Hematopoietic multipotent progenitor cell treated with erythropoietin and hydrocortisone succinate and interleukin-3 and kit ligand, for 8 days (in vitro differentiated cells): ENCODE measurements at regions not wholly inside any gene's neighbourhood (a gene's known extent, or its start where the extent isn't known, plus 50 kb on each side); places are given as distances from the start of the nearest gene placed in this dataset.
"Not testable (repeated sequence)": the region's sequence is repeated elsewhere in the genome, so short reads cannot be mapped to it uniquely, and the experiment has no call there.

Source experiments
- DNase-seq: peaks from one replicate; pipeline ENCODE4 v3.0.0-alpha.2; 2015

DNA sequence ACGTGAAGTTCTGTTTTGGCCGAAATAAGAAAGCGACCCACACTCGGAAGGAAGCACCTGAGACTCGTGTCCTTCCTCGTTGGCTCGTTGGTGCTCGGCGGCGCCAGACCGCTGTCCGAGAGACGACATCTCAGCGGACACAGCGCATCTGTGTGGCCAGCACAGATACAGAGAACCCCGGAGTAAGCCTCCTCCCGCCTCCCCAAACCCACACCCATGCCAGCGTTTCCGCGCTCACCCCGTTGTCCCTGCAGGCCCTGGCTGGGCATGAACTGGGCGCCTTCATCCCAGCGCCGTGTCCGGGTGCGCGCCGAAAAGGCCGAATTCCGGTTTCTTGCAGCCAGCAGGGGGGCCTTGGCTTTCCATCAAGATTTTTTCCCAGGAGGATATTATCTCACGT is 127.6 kb downstream of the SOX1 start:
- DNase-seq = no peak

DNA sequence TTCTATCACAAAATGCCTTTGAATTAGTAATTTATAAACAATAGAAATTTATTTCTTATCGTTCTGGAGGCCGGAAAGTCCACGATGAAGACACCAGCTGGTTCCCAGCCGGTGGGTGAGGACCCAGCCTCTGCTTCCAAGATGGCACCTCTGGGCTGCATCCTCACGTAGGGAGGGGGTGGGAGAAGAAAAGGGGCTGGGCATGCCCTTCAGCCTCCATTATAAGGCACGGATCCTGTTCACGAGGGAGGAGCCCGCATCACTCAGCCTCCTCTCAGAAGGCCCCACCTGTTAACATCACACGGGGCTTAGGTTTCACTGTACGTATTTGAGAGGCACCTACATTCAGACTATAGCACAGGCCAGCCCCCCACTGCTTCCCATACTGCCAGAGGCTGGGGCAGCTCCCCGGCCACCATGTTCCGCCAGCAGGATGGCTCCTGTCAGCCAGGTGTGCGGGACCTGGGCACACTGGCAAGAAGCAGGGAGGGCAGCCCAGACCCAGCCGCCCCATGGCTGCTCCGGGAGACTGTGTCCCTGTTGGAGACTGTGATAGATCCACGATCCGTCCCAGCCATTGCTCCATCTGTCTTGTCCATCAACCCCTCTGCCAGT is 131.6 kb downstream of the SOX1 start:
- no peak for DNase-seq

DNA sequence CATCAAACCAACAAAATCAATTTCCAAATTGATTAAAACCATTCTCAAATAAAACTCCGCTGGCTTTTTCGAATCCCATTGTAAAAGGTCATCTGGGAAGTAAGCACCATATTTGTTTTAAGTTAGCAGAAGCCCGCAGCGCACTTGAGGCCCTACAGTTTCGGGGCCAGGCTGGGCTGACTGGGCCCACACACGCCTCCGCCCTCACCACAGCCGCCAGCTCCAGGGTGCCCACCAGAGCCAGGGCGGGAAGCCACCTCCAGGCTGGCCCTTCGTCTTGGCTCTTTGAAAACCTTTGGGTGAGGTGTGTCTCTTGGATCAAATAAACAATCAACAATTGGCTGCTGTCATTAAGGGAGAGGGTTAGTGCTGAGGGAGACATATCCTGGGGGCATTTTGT is 133.3 kb downstream of the SOX1 start:
- DNase-seq = no peak

DNA sequence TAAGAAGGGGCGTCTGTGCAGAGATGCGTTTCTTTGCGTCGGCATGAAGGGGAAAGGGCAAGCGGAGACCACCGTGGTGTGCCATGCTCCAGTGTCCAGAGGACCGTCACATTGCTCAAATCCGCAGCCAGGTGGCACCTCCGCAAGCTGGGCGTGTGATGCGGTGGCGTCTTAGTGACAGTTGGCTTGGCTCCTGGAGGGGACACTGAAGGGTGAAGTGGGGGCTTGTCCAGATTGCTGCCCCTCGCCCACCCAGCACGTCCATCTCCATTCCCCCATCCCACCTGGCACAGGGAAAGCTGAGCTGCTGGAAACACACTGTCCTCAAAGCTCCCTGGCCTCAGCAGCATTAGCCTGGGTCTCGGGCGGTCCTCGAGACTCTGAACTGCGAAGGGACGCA is 135.3 kb downstream of the SOX1 start:
- DNase-seq = no peak

DNA sequence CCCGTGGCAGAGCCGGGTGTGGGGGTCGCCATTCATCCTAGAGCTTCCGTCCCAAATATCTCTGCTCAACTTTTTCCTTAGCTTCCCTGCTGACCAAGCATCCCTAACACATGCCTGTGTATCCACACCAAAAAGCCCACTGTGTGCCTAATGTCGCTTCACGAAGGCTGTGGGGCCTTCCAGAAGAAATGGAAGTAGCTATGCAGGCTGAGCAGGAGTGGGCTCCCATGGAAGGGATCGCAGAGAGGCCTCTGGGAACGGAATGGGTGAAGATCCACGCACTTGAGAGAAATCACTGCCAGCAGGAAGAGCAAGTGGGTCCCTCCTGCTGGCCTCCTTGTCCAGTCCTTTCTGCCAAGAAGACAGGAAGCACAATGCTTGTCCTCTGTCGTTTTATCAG is 136.0 kb downstream of the SOX1 start:
- DNase-seq = no peak

DNA sequence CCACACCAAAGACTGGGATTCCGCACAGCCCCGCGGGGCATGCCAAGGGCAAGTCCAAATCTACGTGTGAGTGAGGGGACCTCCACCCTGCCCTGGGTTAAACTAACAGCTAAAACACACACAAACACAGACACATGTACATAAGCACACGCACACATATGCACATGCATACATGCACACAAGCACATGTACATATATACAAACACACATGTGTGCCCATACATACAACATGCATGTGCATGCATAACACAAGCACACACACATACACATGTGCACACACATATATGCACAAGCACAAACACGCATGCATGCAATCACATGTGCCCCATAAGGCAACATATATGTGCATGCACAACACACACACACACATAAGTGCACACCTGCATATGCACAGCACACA is 136.7 kb downstream of the SOX1 start:
- DNase-seq = no peak

DNA sequence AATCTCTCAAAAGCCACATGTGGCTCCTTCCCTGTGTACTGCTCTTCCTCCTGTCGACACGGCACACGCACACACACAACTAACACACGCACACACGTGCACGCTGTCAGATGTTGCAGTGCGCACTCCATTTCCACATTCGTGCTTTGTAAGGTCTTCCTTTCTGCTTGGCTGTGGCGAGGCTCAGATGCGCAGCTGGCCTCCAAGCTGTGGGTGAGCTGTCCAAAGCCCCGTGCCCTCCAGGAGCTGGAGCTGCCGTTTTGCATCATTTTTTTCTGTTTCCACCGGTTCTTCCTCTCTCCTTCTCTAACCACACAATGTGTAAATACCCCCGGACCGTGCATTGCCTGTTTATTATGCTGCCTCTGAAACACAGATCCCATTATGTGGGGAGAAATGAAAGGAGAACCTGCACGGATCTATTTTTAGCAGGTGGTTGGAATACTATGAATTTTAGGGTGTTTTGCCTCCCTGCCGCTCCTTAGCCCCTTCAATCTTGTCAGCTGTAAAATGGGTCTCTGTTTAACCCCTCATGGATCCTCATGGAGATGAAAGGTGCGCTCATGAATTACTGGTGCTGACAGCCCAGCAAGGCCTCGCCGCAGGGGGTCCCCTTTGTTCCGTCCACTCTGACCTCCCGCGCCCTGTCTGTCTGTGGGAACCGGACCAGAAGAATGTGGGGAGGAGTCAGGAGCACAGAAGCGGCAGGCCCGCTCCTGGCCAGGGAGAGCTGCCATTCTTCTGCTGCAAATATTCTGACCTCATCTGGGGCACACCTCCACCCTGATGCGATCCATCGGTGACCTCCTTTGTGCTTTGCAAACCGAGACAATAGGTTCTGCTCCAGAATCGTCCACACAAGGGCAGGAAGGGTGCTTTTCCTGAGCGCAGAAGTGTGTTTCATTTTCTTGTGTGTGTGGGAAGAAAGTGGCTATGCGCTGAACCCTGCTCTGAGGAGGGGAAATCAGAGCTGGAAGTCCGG is 137.7 kb downstream of the SOX1 start:
- no peak for DNase-seq

DNA sequence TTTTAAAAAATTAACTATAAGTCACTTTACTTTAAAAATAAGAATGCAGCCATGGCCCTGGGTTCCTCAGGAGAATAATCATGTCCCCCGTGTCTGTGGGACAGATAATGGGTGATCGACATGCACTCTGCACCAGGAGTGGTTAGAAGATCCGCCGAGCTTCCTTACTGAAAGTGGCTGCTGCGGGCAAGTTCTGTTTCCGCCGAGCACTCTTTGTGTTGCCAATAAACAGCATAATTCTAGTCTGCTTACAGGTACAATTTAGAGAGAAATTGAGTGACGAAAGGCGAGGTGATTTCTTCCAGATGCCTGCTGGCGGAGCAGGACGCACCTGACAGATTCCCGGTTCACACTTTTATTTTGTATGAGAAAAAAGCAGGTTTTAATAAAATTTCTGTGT is 139.0 kb downstream of the SOX1 start:
- DNase-seq = no peak

DNA sequence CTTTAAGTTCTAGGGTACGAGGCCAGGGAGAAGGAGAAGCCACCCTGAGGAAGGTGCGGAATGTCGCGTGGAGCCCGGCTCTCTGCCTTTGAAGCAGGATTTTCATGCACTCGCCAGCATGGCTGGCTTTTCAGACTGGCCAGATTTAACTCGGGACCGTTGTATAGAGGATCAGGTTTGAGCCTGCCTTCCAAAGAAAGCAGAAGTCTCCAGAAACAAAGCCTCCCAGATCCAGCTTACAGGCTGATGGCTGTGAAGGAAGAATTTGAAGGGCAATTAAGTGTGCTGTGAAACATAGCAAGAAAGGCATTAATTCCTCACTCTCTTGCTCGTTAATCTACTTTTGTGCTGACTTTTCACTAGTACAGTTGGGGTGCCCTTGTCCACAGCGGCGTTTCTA is 140.2 kb downstream of the SOX1 start:
- DNase-seq = no peak

DNA sequence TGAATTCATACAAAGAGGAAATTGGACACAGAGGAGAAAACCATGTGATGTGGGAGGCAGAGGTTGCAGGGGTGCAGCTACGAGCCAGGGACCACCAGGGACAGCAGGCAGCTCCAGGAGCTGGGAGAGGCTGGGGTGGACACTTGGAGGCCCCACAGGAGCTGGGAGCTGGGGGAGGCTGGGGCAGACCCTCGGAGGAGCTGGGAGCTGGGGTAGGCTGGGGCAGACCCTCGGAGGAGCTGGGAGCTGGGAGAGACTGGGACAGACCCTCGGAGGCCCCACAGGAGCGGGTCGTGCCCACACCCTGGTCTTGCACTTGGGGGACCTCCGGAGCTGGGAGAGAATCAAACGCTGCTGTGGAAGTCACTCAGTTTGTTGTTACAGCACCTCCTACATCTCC is 141.7 kb downstream of the SOX1 start:
- DNase-seq = no peak

DNA sequence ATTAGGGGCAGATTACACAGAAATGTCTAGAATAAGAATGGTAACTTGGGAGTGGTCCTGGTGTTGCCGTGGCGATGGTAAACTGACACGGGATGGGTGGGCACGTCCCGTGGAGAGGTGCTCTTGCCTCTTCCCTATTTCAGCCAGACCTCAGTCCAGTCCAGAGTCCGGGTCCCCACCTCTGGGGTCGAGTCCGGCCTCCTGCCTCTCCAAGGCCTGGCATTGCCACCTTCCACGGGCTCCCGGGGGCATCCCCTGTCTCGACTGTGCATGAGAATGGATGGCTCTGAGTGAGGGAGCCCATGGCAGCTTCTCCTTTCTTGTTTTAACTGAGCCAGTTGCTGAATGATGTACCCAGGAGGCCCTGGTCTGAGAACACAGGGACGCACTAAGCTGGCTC is 142.3 kb downstream of the SOX1 start:
- DNase-seq = no peak

DNA sequence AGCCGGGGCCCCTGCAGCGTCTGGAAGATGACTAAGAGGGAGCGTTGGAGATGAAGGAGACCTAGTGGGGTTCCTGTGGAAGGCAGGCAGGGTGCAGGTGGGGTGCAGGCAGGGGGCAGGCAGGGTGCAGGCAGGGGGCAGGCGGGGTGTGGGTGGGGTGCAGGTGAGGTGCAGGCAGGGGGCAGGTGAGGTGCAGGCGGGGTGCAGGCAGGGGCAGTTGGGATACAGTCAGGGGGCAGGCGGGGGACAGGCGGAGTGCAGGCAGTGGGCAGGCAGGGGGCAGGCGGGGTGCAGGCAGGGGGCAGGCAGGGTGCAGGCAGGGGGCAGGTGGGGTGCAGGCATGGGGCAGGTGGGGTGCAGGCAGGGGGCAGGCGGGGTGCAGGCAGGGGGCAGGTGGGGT is 142.8 kb downstream of the SOX1 start:
- no peak for DNase-seq

DNA sequence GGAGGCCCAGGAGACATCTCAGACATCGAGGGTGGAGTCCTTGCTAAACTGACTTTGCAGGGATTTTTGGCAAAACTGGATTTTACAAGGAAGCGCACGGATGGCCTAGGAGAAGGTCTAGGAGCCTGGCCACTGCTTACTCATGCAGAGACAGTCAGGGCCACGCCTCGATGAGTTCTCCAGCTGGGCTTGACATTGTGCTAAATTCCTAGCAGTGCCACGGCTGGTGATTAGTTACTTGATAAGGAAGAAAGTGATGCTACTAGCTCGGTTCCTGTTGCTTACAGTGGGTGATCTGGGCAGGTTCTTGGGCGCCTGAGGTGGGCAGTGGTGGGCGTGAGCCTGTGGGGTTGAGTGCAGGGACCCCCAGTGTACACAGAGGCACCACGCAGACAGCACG is 143.4 kb downstream of the SOX1 start:
- no peak for DNase-seq

DNA sequence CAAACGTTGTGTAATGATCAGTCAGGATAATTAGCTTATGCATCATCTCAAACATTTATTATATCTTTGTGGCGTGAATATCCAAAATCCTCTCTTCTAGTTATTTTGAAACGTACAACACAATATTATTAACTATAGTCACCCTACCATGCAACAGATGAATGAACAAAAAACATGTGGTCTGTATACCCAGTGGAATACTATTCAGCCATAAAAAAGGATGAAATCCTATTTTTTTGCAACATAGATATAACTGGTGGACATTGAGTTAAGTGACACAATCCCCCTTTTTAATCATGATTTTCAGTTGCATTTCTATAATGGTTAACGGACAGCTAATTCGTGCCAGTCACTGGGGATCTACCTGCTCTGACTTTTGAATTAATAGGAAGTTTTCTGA is 145.6 kb downstream of the SOX1 start:
- DNase-seq = no peak

DNA sequence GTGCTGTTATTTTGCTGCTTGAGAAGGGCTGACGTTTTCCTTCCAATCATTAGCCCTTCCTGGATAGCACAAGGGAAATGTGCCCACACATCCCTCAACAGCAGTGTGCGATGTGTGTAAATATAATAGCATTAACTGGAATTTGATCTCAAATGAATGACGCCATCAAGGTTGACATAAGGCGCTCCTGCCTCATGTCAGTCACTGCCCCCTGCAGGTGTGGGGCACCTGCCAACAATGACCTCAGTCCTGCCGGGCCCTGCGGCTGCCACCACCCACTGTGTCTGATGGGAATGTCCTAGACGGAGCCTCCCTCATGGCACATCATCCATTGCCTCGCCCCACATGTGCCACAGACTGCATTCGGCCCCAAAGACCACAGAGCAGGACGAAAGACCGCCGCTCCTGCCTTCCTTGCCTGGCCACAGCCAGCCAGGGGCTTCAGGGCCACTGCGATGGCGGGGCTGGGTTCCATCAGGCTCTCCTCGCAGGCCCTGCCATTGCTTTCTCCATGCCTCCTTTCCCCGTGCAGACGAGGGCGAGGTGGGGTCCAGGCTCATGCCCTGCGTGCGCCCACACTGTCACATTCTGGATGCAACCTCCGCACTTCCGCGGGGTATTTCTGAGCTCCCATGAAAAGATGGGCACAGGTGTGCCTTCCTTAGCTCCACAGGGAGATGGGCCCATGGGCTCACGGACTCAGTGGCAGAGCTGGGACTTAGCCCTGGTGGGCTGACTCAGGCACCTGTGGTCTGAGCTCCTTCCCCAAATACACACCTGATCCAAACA is 146.7 kb downstream of the SOX1 start:
- DNase-seq = no peak

DNA sequence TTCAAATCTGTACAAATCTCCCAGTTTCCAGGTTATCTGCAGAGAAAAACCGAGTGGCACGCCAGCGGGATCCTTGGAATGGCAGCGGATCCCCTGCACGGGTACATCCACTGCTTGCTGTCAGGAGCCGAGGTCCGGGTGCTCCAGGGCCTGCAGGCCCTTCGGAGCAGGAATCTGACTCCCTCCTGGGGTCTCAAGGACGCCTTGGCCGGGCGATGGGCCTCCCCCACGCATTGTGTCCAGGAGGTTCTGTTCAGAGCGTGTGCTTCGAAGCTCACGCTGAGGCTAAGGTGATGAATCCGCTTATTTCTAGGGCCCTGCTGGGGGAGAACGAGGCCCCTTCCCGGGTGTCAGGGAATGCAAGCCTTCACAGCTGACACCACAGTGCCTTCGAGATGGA is 148.9 kb downstream of the SOX1 start:
- DNase-seq = no peak

DNA sequence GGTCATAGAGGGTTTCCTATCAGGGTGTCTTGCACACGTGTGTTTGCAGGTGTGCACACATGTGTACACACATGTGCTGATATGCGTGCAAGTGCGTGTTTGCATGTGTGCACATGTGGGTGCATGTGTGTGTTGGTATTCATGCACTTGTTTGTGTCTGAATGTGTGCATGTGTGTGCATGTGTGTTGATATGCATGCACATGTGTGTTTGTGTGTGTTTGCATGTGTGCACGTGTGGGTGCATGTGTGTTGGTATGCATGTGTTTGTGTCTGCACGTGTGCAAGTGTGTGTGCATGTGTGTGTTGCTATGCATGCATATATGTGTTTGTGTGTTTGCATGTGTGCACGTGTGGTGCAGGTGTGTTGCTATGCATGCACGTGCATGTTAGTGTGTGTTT is 150.5 kb downstream of the SOX1 start:
- DNase-seq = no peak

DNA sequence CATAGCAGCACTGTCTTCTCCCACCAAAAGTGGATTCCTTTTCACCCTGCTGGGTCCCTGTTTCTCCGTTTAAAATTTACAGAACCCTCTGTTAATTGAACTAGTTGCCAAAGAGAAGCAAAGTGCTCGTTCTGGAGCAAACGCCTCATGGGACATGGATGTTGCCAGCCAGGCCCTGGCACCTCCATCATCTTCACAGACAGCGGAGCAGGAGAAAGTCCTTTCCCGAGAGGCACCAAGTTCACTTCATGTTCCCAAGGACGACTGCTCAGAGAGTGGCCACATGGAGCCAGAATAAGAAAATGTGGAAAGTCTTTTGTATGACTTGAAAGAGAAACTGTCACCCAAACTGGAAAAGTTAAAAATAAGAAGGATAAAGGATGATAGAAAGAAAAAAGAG is 151.5 kb downstream of the SOX1 start:
- DNase-seq = no peak

DNA sequence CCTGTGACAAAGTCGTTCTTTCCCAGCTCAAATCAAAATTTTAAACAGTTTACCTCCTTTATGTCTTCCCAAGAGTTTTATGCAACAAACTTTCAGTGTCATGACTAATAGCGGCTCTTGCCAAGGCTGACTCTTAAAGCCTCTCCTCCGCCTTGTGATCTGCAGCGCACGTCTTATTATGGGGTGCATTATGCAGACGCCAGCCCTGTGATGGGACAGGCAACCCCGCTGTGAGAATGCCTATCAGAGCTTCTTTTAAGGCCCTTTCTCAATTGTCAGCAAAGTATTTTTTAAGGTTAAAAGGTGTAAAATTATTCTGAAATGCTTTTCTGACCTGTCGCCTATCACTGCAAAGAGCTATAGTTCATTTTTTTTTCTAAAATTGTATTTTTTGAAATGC is 152.8 kb downstream of the SOX1 start:
- DNase-seq = no peak

DNA sequence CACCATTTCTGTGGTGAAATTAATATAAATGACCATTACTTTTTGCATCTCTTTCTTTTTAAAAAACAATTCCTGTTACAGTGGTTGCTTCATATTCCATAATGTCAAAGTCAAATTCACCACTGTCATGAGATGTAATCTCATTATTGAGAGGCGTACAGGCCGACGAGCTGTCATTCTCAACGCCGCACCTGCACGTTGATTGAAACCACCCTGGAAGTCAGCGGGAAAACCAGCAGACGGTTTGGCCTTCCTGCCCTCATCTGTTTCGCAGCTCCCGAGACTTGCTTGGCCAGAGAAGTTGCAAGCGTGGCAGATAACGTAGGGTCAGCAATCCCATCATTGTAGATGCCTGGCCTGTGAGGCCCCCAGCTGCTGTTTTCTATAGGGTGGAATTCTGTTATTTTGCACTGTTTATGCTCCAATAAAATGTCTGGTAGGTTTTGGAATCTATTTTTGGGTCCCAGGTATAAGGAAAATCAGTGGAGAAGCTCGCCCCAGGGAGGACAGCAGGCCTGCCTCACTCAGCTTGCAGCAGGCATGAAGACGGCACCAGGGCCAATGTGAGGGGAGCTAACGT is 153.4 kb downstream of the SOX1 start:
- DNase-seq = no peak

DNA sequence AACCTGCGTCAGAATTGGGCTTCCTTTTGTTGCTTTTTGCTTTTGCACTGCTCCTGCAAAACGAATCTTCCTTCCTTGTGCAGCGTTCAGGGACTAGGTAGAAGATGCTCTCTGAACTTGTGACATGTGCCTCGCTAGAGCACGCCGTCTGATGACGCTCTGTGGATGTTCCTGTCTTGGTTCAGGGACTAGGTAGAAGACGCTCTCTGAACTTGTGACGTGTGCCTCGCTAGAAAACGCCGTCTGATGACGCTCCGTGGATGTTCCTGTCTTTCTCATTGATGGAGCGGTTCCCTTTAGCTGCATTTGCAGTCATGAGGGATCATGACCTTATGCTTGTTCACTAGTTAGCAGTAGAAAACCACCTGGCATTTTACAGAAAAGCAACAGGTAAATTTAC is 154.0 kb downstream of the SOX1 start:
- DNase-seq = no peak

DNA sequence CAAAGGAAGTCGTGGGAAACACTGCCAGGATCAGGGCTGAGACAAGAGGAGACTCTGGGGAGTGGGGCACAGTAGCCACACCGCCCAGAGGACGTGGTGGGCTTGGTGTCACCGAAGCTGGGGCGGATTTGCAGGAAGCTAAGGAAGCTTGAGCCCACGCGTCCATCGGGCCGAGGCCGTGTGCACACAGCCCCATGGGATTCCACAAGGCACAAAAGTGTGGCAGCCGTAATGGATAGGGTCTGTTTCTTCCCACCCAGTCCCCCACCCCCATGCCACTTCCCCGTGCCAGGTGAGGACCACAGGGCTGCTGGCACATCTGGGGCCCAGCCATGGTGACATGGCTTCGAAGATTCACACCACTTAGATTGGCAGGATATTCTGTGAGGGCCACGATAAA is 153.2 kb upstream of the SPACA7 start:
- DNase-seq = no peak

DNA sequence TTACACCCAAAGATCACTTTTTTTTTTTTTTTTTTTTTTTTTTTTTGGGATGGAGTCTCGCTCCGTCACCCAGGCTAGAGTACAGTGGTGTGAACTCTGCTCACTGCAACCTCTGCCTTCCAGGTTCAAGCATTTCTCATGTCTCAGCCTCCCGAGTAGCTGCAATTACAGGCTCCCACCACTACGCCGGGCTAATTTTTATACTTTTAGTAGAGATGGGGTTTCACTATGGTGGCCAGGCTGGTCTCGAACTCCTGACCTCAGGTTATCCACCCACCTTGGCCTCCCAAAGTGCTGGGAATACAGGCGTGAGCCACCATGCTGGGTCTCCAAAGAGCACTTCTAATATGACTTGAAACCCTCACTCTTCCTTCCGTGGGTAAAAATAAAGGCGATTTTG is 152.2 kb upstream of the SPACA7 start:
- not testable (repeated sequence) for DNase-seq
